ENCODE measurements at regions not wholly inside any gene's neighbourhood (a gene's known extent, or its start where the extent isn't known, plus 50 kb on each side); places are given as distances from the start of the nearest gene placed in this dataset.

DNA sequence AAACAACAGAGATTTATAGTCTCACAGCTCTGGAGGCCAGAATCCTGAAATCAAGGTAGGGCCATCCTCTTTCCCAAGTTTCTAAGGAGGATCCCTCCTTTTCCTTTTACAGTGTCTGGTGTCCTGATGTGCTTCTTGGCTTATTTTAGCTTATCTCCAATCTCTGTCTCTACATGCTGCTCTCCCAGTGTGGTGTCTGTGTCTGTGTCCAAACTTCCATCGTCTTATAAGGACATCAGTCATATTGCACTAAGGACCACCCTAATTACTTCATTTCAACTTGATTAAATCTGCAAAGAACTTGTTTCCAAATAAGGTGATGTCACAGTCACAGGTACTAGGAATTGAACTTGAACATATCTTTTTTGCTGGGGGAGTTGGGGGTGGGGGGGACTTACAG, 529.6 kb downstream of the DHX35 start:
- TF ChIP-seq, protein P1, sequence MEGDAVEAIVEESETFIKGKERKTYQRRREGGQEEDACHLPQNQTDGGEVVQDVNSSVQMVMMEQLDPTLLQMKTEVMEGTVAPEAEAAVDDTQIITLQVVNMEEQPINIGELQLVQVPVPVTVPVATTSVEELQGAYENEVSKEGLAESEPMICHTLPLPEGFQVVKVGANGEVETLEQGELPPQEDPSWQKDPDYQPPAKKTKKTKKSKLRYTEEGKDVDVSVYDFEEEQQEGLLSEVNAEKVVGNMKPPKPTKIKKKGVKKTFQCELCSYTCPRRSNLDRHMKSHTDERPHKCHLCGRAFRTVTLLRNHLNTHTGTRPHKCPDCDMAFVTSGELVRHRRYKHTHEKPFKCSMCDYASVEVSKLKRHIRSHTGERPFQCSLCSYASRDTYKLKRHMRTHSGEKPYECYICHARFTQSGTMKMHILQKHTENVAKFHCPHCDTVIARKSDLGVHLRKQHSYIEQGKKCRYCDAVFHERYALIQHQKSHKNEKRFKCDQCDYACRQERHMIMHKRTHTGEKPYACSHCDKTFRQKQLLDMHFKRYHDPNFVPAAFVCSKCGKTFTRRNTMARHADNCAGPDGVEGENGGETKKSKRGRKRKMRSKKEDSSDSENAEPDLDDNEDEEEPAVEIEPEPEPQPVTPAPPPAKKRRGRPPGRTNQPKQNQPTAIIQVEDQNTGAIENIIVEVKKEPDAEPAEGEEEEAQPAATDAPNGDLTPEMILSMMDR (IDR thresholded peaks at IDR 0.05; ENCODE audit: low read depth, low read length) = no peak
- DNase-seq (ENCODE audit: extremely low read depth, low read depth) = no peak

DNA sequence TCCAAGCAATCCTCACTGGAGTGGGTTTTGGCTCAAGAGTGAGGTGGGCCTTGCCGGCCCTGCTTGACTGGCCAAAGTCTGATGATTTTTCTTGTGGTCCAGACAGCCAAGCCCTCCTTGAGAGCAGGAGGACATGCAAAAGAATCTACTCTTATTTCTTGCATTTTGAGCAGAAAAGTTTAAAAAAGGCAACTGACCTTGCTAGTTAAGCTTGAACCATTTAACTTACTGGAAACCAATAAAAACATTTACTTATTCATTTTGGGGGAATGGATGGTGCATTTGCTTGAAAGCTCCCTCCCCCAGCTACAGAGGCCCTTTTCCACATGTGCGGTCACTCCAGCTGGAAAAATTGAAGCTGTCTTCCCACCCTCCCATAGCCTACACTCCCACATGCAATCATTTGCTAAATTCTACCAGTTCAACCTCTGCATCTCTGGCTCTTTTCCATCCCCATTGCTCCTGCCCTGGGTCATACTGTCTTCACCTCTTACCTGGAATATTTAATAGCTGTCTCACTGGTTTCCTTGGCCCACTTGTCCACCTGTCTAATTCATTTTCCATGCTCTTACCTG, 527.9 kb downstream of the DHX35 start:
- TF ChIP-seq, protein P1 (IDR thresholded peaks at IDR 0.05; ENCODE audit: low read depth, low read length) = no peak
- no peak for DNase-seq (ENCODE audit: extremely low read depth, low read depth)

DNA sequence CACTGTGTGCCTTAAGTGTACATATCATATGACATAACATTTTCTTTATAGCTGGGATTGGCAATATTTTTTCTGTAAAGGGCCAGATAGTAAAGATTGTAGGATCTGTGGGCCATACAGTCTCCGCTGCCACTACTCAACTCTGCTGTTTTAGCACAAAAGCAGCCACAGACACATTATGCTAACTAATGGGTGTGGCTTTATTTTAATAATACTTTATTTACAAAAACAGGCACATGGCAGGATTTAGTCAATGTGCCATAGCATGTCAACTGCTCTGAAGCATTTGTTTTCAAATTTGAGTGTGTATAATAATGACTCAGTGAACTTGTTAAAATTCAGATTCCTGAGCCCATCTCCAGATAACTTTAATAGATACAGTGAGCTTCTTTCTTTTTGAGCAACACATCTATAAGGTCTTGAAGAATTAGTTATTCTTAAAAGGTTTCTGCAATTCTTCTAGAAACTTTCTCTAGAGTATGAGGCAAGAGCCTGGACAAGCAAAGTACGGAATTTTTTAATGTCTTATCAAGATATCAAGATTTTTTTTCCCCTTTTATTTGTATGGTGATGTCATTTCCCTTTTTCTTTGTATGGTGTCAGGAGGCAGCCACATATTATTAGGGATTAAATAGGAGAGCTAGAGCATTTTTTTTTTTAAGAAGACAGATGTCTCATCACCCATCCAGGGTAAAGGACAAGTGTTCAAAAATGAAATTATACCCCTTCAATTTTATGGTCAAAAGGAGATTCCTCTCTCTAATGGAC, 518.3 kb downstream of the DHX35 start:
- no peak for DNase-seq (ENCODE audit: extremely low read depth, low read depth)
- TF ChIP-seq, protein P1 (IDR thresholded peaks at IDR 0.05; ENCODE audit: low read depth, low read length) = no peak

DNA sequence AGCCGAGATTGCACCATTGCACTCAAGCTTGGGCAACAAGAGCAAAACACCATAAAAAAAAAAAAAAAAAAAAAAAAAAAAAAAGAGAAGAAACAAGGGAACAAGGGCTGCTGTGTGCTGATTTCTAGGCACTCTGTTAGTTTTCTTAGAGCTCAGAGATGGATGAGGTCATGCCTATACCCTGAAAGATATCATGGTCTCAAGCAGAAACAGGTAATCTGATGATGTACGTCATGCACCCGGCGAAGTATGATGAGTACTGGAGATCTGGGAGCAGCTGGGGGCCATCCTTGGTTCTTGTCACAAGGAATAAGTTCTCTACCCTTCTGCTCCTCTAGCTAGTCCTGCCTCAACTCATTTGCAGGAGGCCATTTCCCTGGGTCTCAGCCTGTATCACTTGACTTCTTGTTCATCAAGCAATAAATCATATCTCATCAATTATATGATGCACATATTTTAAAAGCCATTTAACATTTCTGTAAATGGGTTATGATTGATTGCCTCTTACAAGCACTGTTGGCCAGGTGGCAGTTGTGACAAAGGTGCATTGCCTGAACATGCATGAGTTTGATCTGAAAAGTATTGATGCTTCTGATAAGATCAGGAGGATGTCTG, 517.2 kb downstream of the DHX35 start:
- TF ChIP-seq, protein P1 (IDR thresholded peaks at IDR 0.05; ENCODE audit: low read depth, low read length) = no peak
- no peak for DNase-seq (ENCODE audit: extremely low read depth, low read depth)

DNA sequence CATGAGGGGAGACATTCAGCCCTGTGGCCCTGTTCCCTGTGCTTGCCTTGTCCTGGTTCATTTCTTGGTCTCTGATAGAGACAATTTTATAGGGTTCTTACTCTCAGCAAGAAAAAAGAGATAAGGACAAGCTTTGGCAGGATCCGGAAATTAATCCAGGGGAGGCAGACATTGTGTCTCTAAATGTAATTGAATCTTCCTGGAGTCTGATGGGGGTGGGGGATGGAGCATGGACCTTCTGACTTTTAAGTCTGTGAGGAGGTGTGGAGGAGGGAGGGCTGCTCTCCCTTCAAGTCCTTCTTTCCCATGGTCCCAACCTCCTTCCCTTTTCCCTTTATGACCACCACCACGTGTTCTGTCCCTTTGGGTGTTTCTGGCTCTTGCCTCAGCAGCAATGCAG, 512.7 kb downstream of the DHX35 start:
- TF ChIP-seq, protein P1 (IDR thresholded peaks at IDR 0.05; ENCODE audit: low read depth, low read length) = no peak
- no peak for DNase-seq (ENCODE audit: extremely low read depth, low read depth)

DNA sequence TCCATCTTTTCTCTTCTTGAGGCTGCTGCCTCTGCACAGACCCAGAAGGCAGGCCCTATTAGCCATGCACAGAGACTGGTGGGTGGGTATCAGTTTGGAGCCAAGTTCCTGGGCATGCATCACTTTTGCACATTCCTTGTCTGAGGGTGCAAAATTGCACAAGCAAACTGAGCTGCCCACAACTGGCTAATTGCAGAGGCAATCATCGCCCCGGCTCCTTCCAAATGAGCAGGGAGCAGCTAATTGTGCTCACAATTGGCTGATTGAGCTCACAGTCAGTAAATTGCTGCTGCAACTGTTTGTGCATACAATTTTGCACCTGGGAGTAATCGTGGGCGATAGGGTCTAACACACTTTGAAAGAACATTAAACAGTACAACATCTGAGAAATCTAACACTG, 511.4 kb downstream of the DHX35 start:
- TF ChIP-seq, protein P1 (IDR thresholded peaks at IDR 0.05; ENCODE audit: low read depth, low read length) = no peak
- DNase-seq (ENCODE audit: extremely low read depth, low read depth) = no peak

DNA sequence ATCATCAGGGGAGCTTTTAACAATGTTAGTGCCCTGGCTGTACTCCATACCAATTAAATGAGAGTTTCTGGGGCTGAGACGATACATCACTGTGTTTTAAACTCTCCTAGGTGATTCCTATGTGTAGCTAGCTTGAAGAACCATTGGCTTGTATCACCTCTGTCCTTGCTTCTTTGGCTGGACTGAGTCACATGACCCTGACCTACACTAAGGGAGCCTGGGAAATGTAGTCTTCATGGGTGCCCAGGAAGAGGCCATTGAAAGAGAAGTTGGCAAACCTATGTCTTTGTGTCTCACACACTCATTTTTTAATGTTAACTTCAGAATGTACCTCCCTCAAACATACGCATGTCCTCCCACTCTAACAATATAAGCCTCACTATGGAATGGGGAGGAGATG, 506.6 kb downstream of the DHX35 start:
- DNase-seq (ENCODE audit: extremely low read depth, low read depth) = no peak

More for the DNA sequence above, 506.6 kb downstream of the DHX35 start:
- TF ChIP-seq, protein P1 (IDR thresholded peaks at IDR 0.05; ENCODE audit: low read depth, low read length) = no peak
